ENCODE measurements at regions not wholly inside any gene's neighbourhood (a gene's known extent, or its start where the extent isn't known, plus 50 kb on each side); places are given as distances from the start of the nearest gene placed in this dataset.

DNA sequence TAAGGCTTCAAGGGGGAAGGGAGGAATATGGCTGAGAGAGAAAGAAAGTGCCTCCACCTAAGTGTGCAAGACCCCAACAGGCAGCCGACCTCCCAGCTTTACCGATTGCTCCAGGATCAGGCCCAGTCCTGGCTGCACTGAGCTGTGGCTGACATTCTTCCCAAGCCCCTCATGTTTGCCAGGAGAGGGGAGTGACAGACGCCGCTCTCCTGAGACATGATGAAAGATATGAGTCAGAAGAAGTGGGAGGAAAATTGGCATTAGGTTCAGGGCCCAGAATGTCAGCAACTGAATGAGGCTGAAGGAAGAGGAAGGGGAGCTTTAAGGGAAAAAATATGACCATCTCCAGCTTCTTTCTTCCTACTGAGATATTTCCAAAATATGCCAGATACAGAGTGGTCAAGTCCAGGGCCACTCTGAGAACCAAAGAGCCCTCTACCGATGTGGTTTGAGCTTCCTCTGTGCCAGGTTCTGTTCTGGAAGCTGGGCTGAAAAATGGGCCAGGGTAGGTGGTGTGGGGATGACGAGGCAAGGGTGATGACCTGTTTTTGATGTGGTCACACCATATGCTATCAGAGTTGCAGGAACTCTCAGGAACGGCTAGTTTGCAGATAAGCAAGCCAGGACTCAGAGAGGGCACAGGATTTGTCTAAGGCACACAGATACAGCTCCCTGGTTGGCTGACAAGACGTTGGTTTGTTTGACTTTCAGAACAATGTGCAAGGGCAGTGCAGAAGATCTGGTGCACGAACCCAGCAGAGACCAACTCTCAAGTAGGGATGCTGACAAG lies 176.7 kb downstream of the SOX9 start:
- TF ChIP-seq, protein P1, sequence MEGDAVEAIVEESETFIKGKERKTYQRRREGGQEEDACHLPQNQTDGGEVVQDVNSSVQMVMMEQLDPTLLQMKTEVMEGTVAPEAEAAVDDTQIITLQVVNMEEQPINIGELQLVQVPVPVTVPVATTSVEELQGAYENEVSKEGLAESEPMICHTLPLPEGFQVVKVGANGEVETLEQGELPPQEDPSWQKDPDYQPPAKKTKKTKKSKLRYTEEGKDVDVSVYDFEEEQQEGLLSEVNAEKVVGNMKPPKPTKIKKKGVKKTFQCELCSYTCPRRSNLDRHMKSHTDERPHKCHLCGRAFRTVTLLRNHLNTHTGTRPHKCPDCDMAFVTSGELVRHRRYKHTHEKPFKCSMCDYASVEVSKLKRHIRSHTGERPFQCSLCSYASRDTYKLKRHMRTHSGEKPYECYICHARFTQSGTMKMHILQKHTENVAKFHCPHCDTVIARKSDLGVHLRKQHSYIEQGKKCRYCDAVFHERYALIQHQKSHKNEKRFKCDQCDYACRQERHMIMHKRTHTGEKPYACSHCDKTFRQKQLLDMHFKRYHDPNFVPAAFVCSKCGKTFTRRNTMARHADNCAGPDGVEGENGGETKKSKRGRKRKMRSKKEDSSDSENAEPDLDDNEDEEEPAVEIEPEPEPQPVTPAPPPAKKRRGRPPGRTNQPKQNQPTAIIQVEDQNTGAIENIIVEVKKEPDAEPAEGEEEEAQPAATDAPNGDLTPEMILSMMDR (conservative IDR thresholded peaks at IDR 0.05; ENCODE audit: low read depth in 2 of 2), result no peak
- no peak for TF ChIP-seq JUNB (IDR thresholded peaks at IDR 0.05; ENCODE audit: unreplicated experiment)
- no peak for TF ChIP-seq POLR2AphosphoS5 (IDR thresholded peaks at IDR 0.05; ENCODE audit: low read depth)
- no peak for TF ChIP-seq EZH2 (IDR thresholded peaks at IDR 0.05; ENCODE audit: low read depth, unreplicated experiment)
- no peak for TF ChIP-seq EZH2phosphoT487 (IDR thresholded peaks at IDR 0.05; ENCODE audit: unreplicated experiment)

All from GM23338 (cell line).